LNCAP (cell line): ENCODE measurements at regions not wholly inside any gene's neighbourhood (a gene's known extent, or its start where the extent isn't known, plus 50 kb on each side); places are given as distances from the start of the nearest gene placed in this dataset.

Source experiments
- CTCF ChIP-seq: fragments of 450-650 bp; IDR thresholded peaks from 2 replicates; pipeline ENCODE4 v1.5.1; 2017; ENCODE audit warnings: mild to moderate bottlenecking

GRCh38 chr7:121544726-121545125 is 148.6 kb upstream of the FAM3C start:
- TF ChIP-seq CTCF, result no peak

- TF ChIP-seq CTCF, result no peak
These were observed 148.1 kb upstream of the FAM3C start for GRCh38 chr7:121544238-121544637.

- TF ChIP-seq CTCF, result no peak
These were observed 145.3 kb upstream of the FAM3C start for GRCh38 chr7:121541457-121541856.

- no peak for TF ChIP-seq CTCF
These were observed 144.0 kb upstream of the FAM3C start for GRCh38 chr7:121540138-121540537.

GRCh38 chr7:121537031-121537430 is 140.9 kb upstream of the FAM3C start:
- TF ChIP-seq CTCF, result no peak

- no peak for TF ChIP-seq CTCF
These were observed 135.3 kb upstream of the FAM3C start for GRCh38 chr7:121531175-121532070.

- no peak for TF ChIP-seq CTCF
These were observed 134.4 kb upstream of the FAM3C start for GRCh38 chr7:121530227-121531174.
